Natural killer cell (primary cell): ENCODE measurements at regions not wholly inside any gene's neighbourhood (a gene's known extent, or its start where the extent isn't known, plus 50 kb on each side); places are given as distances from the start of the nearest gene placed in this dataset.

Source experiments
- ATAC-seq, 3 donors: fragments of 150-1000 bp in 2 of 3; fragments of 200-7000 bp in 1 of 3; cut with Tn5 transposase; 1 replicate in 1 of 3; 2 replicates in 2 of 3; pipeline ENCODE4 v1.10.0; 2021; ENCODE audit warnings: mild to moderate bottlenecking in 2 of 3, moderate library complexity in 2 of 3
- DNase-seq, 2 donors: peaks; one replicate each; pipeline versions ENCODE4 v3.0.0 to v3.0.0-alpha.2; 2013 to 2021; ENCODE audit warnings: mixed read lengths in 1 of 2
- H3K27ac ChIP-seq: one replicate; pipeline ENCODE4 v1.5.1; 2013; ENCODE audit warnings: mild to moderate bottlenecking, low read length
- H3K27me3 ChIP-seq: one replicate; pipeline ENCODE4 v1.6.1; 2013; ENCODE audit warnings: low read length; ENCODE audit not compliant: control insufficient read depth, insufficient read depth
- H3K36me3 ChIP-seq: one replicate; pipeline ENCODE4 v1.6.1; 2013; ENCODE audit warnings: low read length; ENCODE audit not compliant: control insufficient read depth, insufficient read depth
- H3K4me1 ChIP-seq: one replicate; pipeline ENCODE4 v1.6.1; 2013; ENCODE audit warnings: low read length; ENCODE audit not compliant: control insufficient read depth, insufficient read depth
- H3K4me3 ChIP-seq: one replicate; pipeline ENCODE4 v1.5.1; 2013; ENCODE audit warnings: low read length
- H3K9me3 ChIP-seq: one replicate; pipeline ENCODE4 v1.6.1; 2013; ENCODE audit warnings: low read length; ENCODE audit not compliant: control insufficient read depth, insufficient read depth
- H3K27ac Mint-ChIP-seq, 2 donors: one replicate each; pipeline ENCODE4 v1.8.0; 2022; ENCODE audit warnings: mild to moderate bottlenecking in 2 of 2, mixed read lengths in 2 of 2, moderate library complexity in 1 of 2
- H3K27me3 Mint-ChIP-seq, 2 donors: one replicate each; pipeline ENCODE4 v1.8.0; 2022; ENCODE audit warnings: low read depth in 2 of 2, mixed read lengths in 2 of 2
- H3K36me3 Mint-ChIP-seq: one replicate; pipeline ENCODE4 v1.8.0; 2022; ENCODE audit warnings: mixed read lengths
- H3K4me1 Mint-ChIP-seq, 2 donors: one replicate each; pipeline ENCODE4 v1.8.0; 2022; ENCODE audit warnings: mixed read lengths in 2 of 2
- H3K4me3 Mint-ChIP-seq: one replicate; pipeline ENCODE4 v1.8.0; 2022; ENCODE audit warnings: mild to moderate bottlenecking, moderate library complexity, mixed read lengths
- H3K9me3 Mint-ChIP-seq, 2 donors: one replicate each; pipeline ENCODE4 v1.8.0; 2022; ENCODE audit warnings: mixed read lengths in 2 of 2
- WGBS: methylation state at CpG from one replicate; pipeline ENCODE4 v1.1.7; 2013; ENCODE audit warnings: missing lambda C conversion rate; ENCODE audit not compliant: insufficient coverage; 5-methylcytosine and 5-hydroxymethylcytosine counted together
- intact Hi-C: fragments of 100-400 bp; cut with micrococcal nuclease; formaldehyde crosslinking; loops from one replicate; pipeline ENCODE4 v1.14.2; 2022
- TF ChIP-seq, protein P1 (sequence below): fragments of 200-600 bp; IDR thresholded peaks from one replicate; pipeline ENCODE4 v1.8.0; 2022; ENCODE audit warnings: antibody characterized with exemption

GRCh38 chr15:81744364-81744763, 301.5 kb downstream of the MEX3B start:
- ATAC-seq (no peak), DNase-seq (no peak)
- Histone ChIP-seq H3K36me3 (no peaks in the 10 kb centered on the region), H3K9me3 (no peaks in the 10 kb centered on the region), H3K27ac (no peak overlapping the region), H3K4me1 (no peaks in the 10 kb centered on the region), H3K27me3 (no peaks in the 10 kb centered on the region), H3K4me3 (no peak overlapping the region)
- intact Hi-C loops: no loop called here
- WGBS: 89% methylated on average over 4 of the region's 4 CpGs
- Mint-ChIP-seq H3K4me1 (no peaks in the 10 kb centered on the region), H3K4me3 (no peak overlapping the region), H3K36me3 (no peaks in the 10 kb centered on the region), H3K27ac (no peak overlapping the region), H3K27me3 (peaks cover 3 to 22% of the 10 kb centered on the region in 2 donors), H3K9me3 (no peaks in the 10 kb centered on the region)
- TF ChIP-seq, protein P1, sequence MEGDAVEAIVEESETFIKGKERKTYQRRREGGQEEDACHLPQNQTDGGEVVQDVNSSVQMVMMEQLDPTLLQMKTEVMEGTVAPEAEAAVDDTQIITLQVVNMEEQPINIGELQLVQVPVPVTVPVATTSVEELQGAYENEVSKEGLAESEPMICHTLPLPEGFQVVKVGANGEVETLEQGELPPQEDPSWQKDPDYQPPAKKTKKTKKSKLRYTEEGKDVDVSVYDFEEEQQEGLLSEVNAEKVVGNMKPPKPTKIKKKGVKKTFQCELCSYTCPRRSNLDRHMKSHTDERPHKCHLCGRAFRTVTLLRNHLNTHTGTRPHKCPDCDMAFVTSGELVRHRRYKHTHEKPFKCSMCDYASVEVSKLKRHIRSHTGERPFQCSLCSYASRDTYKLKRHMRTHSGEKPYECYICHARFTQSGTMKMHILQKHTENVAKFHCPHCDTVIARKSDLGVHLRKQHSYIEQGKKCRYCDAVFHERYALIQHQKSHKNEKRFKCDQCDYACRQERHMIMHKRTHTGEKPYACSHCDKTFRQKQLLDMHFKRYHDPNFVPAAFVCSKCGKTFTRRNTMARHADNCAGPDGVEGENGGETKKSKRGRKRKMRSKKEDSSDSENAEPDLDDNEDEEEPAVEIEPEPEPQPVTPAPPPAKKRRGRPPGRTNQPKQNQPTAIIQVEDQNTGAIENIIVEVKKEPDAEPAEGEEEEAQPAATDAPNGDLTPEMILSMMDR: no peak

DNA sequence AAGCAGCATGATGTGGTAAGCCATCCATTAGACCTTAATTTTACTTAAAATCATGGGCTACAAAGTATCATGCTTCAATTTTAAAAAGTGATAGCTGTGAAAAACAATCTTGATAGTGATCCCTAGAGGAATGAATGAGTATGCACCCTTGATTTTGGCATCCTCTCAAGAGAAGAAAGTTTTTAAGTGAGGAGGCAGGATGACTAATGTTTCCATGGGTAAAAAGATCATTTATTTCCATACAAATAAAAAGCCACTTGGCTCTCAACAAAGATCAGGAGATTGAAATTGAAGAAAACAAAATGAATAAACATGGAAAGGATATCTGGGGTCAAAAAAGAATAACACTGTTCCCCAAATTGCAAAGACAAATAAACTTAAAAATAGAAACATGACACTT, 305.4 kb downstream of the MEX3B start:
- intact Hi-C loops: no loop called here
- DNase-seq: no peak
- H3K4me3 ChIP-seq: no peak overlapping the region
- H3K4me3 Mint-ChIP-seq: no peak overlapping the region
- H3K4me1 Mint-ChIP-seq: no peaks in the 10 kb centered on the region
- H3K4me1 ChIP-seq: no peaks in the 10 kb centered on the region
- no peaks in the 10 kb centered on the region for H3K36me3 Mint-ChIP-seq
- TF ChIP-seq, protein P1: no peak
- H3K27me3 Mint-ChIP-seq: peaks cover 3 to 10% of the 10 kb centered on the region in 2 donors
- H3K27ac ChIP-seq: no peak overlapping the region
- H3K36me3 ChIP-seq: no peaks in the 10 kb centered on the region
- H3K9me3 ChIP-seq: no peaks in the 10 kb centered on the region
- ATAC-seq: no peak
- no peaks in the 10 kb centered on the region for H3K27me3 ChIP-seq
- H3K9me3 Mint-ChIP-seq: peaks cover 0 to 2% of the 10 kb centered on the region in 2 donors
- H3K27ac Mint-ChIP-seq: no peak overlapping the region

DNA sequence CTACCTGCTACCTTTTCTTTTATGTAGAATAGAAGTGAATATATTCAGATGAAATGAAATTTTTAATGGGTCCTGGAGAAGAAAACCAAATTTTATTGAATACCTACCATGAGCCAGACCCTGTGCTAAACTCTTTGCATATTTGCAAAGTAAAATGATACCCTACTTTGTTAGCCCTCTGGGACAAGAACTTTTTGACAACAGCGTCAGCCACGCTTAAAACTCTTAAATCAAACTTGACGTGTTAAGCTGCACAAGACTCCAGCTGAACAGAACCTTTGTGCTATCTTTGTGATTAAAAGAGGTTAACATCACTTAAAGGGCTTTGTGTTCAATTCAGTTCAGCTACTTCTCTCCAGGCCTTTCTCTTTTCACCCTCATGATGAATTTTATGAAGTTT, 316.5 kb downstream of the MEX3B start:
- Mint-ChIP-seq H3K4me3 (no peak overlapping the region), H3K36me3 (no peaks in the 10 kb centered on the region), H3K4me1 (no peaks in the 10 kb centered on the region), H3K9me3 (no peaks in the 10 kb centered on the region), H3K27me3 (peaks cover 5 to 6% of the 10 kb centered on the region in 2 donors), H3K27ac (no peak overlapping the region)
- WGBS: 90% methylated on average over 3 of the region's 3 CpGs
- Histone ChIP-seq H3K36me3 (no peaks in the 10 kb centered on the region), H3K4me1 (no peaks in the 10 kb centered on the region), H3K4me3 (no peak overlapping the region), H3K9me3 (no peaks in the 10 kb centered on the region), H3K27ac (no peak overlapping the region), H3K27me3 (no peaks in the 10 kb centered on the region)
- TF ChIP-seq, protein P1: no peak
- no peak for DNase-seq
- no peak for ATAC-seq
- intact Hi-C loops: no loop called here

- ATAC-seq: no peak
- Mint-ChIP-seq H3K27me3 (peaks cover 5 to 6% of the 10 kb centered on the region in 2 donors), H3K27ac (no peak overlapping the region), H3K36me3 (no peaks in the 10 kb centered on the region), H3K4me3 (no peak overlapping the region), H3K9me3 (no peaks in the 10 kb centered on the region), H3K4me1 (no peaks in the 10 kb centered on the region)
- intact Hi-C loops: no loop called here
- Histone ChIP-seq H3K27ac (no peak overlapping the region), H3K4me1 (no peaks in the 10 kb centered on the region), H3K9me3 (no peaks in the 10 kb centered on the region), H3K27me3 (no peaks in the 10 kb centered on the region), H3K36me3 (no peaks in the 10 kb centered on the region), H3K4me3 (no peak overlapping the region)
- no peak for DNase-seq
- TF ChIP-seq, protein P1: no peak
Measured at GRCh38 chr15:81728726-81729125, 317.1 kb downstream of the MEX3B start.
